ENCODE measurements at regions not wholly inside any gene's neighbourhood (a gene's known extent, or its start where the extent isn't known, plus 50 kb on each side); places are given as distances from the start of the nearest gene placed in this dataset.

- no peak for DNase-seq (ENCODE audit: low spot score)
- H3K4me3 ChIP-seq: no peak overlapping the region
- H3K27ac ChIP-seq: no peak overlapping the region
- TF ChIP-seq CTCF (IDR thresholded peaks at IDR 0.05): no peak
Measured at GRCh38 chr5:67432606-67433005, 236.0 kb upstream of the CD180 start.

DNA sequence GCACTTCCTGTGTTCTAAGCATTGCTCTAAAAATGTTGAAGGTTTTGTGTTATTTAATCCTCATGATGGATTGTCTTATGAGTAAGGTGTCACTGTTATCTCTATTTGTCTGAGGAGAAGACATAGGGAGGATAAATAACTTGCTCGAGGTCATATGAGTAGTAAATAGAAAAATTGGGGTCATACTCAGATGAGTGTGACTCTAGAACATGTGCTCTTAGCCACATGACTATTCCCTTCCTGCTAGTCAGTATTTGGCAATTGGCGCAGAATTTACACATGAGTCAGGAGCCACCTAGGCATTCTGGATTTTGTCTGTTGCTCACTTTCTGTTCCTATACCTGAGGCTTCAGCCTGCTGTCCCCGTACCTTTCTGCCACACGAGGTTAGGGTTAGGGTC is 234.6 kb upstream of the CD180 start:
- no peak for TF ChIP-seq CTCF (IDR thresholded peaks at IDR 0.05)
- Histone ChIP-seq H3K27ac (no peak overlapping the region), H3K4me3 (no peak overlapping the region)
- no peak for DNase-seq (ENCODE audit: low spot score)

DNA sequence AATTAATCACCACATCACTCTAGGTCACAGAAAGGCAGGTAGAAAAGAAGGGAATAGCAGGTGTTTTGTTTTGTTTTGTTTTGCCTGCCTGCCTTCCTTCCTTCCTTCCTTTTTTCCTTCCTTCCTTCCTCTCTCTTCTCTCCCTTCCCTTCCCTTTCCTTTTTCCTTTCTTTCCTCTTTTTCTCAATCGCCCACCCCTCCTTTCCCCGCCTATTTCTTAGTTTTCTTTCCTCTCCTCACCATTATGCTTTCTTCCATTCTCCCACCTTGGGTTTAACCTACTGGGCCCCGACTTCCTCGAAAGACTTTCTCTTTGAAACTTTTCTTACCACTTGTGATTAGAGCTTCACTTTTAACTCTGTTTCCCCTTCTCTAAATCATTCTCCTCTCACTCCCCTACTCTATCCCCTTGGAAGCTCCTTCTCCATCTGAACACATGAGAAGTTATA is 231.3 kb upstream of the CD180 start:
- DNase-seq (ENCODE audit: low spot score): no peak
- Histone ChIP-seq H3K27ac (no peak overlapping the region), H3K4me3 (no peak overlapping the region)
- TF ChIP-seq CTCF (IDR thresholded peaks at IDR 0.05): no peak

- TF ChIP-seq CTCF (IDR thresholded peaks at IDR 0.05): no peak
- Histone ChIP-seq H3K27ac (no peak overlapping the region), H3K4me3 (no peak overlapping the region)
- DNase-seq (ENCODE audit: low spot score): no peak
Measured at GRCh38 chr5:67426961-67427849, 230.6 kb upstream of the CD180 start.

- Histone ChIP-seq H3K27ac (no peak overlapping the region), H3K4me3 (no peak overlapping the region)
- TF ChIP-seq CTCF (IDR thresholded peaks at IDR 0.05): no peak
- no peak for DNase-seq (ENCODE audit: low spot score)
Measured at GRCh38 chr5:67425514-67425913, 228.9 kb upstream of the CD180 start.

GRCh38 chr5:67417839-67418238 is 221.2 kb upstream of the CD180 start:
- no peak for DNase-seq (ENCODE audit: low spot score)
- H3K27ac ChIP-seq: no peak overlapping the region
- no peak for TF ChIP-seq CTCF (IDR thresholded peaks at IDR 0.05)
- no peak overlapping the region for H3K4me3 ChIP-seq

GRCh38 chr5:67416986-67417385 is 220.4 kb upstream of the CD180 start:
- H3K4me3 ChIP-seq: no peak overlapping the region
- H3K27ac ChIP-seq: no peak overlapping the region

More at GRCh38 chr5:67416986-67417385, 220.4 kb upstream of the CD180 start:
- DNase-seq (ENCODE audit: low spot score): no peak
- no peak for TF ChIP-seq CTCF (IDR thresholded peaks at IDR 0.05)
